ENCODE measurements at regions not wholly inside any gene's neighbourhood (a gene's known extent, or its start where the extent isn't known, plus 50 kb on each side); places are given as distances from the start of the nearest gene placed in this dataset.

GRCh38 chr3:124119056-124119716, 127.3 kb upstream of the ROPN1 start:
- no peak for DNase-seq (ENCODE audit: extremely low read depth, low read depth)
- H3K4me3 ChIP-seq (replicated peaks; ENCODE audit: low read depth, low read length) = no peak overlapping the region
- TF ChIP-seq, protein P1, sequence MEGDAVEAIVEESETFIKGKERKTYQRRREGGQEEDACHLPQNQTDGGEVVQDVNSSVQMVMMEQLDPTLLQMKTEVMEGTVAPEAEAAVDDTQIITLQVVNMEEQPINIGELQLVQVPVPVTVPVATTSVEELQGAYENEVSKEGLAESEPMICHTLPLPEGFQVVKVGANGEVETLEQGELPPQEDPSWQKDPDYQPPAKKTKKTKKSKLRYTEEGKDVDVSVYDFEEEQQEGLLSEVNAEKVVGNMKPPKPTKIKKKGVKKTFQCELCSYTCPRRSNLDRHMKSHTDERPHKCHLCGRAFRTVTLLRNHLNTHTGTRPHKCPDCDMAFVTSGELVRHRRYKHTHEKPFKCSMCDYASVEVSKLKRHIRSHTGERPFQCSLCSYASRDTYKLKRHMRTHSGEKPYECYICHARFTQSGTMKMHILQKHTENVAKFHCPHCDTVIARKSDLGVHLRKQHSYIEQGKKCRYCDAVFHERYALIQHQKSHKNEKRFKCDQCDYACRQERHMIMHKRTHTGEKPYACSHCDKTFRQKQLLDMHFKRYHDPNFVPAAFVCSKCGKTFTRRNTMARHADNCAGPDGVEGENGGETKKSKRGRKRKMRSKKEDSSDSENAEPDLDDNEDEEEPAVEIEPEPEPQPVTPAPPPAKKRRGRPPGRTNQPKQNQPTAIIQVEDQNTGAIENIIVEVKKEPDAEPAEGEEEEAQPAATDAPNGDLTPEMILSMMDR (IDR thresholded peaks at IDR 0.05; ENCODE audit: low read depth, low read length, missing control alignments) = no peak

GRCh38 chr3:124121379-124122312, 129.7 kb upstream of the ROPN1 start:
- DNase-seq (ENCODE audit: extremely low read depth, low read depth) = no peak
- TF ChIP-seq, protein P1 (IDR thresholded peaks at IDR 0.05; ENCODE audit: low read depth, low read length, missing control alignments) = no peak
- H3K4me3 ChIP-seq (replicated peaks; ENCODE audit: low read depth, low read length) = no peak overlapping the region

GRCh38 chr3:124125315-124125714, 133.4 kb upstream of the ROPN1 start:
- no peak overlapping the region for H3K4me3 ChIP-seq (replicated peaks; ENCODE audit: low read depth, low read length)
- no peak for DNase-seq (ENCODE audit: extremely low read depth, low read depth)
- TF ChIP-seq, protein P1 (IDR thresholded peaks at IDR 0.05; ENCODE audit: low read depth, low read length, missing control alignments) = no peak

DNA sequence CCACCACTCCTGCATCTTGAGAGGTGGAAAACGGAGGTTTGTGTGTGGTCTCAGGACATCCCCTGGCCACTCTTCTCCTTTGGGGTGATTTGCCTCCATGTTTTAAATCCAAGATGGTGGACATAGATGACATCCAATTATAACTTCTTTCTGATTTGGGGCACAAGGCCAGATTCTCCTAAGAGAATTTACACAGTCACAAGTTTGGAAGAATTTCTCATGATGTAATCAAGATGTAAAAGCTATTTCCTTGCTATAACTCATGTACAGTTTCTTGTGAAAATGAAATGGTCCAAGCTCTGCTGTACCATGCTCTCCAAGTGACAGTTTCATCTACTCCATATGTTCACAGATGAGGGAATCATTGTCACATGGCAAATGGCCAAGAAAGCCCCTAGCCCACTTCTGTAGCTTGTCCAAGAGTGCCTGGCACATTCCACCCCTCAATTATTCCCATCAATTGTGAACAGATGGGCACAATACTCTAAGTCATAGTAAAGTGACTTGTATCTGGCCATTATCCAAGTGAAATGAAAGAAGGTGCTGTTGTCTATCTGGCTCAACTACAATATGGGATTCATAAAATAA, 134.6 kb upstream of the ROPN1 start:
- TF ChIP-seq, protein P1 (IDR thresholded peaks at IDR 0.05; ENCODE audit: low read depth, low read length, missing control alignments) = no peak
- DNase-seq (ENCODE audit: extremely low read depth, low read depth) = no peak
- H3K4me3 ChIP-seq (replicated peaks; ENCODE audit: low read depth, low read length) = no peak overlapping the region

DNA sequence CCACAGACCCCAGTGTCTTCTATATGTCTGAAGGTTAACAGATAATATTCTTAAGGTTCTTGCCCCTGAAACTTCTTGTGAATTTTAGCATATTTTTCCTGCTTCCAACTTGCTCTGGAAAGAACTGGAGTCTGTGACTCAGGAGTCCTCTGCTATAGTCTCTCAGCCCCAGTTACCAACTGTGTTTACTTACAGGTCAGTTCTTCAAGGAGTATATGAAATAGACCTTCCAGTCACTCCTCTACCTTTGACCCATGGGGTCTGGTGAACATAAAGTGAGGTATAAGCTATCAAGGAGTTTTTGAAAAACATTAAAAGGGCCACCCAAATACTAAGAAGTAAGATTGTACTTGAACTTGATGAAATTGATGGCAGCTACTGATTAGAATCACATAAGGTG, 139.2 kb upstream of the ROPN1 start:
- no peak overlapping the region for H3K4me3 ChIP-seq (replicated peaks; ENCODE audit: low read depth, low read length)
- DNase-seq (ENCODE audit: extremely low read depth, low read depth) = no peak
- TF ChIP-seq, protein P1 (IDR thresholded peaks at IDR 0.05; ENCODE audit: low read depth, low read length, missing control alignments) = no peak

GRCh38 chr3:124131580-124131979, 139.7 kb upstream of the ROPN1 start:
- DNase-seq (ENCODE audit: extremely low read depth, low read depth) = no peak

More at GRCh38 chr3:124131580-124131979, 139.7 kb upstream of the ROPN1 start:
- TF ChIP-seq, protein P1 (IDR thresholded peaks at IDR 0.05; ENCODE audit: low read depth, low read length, missing control alignments) = no peak
- H3K4me3 ChIP-seq (replicated peaks; ENCODE audit: low read depth, low read length) = no peak overlapping the region

Measured in HFF-Myc (cell line).